ENCODE measurements at regions not wholly inside any gene's neighbourhood (a gene's known extent, or its start where the extent isn't known, plus 50 kb on each side); places are given as distances from the start of the nearest gene placed in this dataset.

DNA sequence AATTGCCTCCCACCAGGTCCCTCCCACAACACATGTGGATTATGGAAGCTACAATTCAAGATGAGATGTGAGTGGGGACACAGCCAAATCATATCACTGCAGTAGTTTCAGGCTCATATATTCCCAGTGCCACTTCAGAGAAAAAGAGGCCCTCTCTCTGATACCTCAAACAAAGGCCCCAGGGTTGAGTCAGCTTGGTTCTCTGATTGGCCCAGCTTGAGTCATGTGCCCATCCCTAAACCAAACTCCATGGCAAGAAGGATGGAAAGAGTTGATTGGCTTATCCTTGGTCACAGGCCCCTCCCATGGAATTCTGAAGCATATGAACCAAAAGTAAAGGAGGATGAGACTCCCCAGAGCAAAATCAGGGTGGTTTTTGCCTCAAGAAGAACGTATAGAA, 75.9 kb upstream of the IRX6 start:
- Histone ChIP-seq H3K9me1 (replicated peaks; ENCODE audit: control insufficient read depth, extremely low read depth, insufficient read depth, low read length) (no peaks in the 10 kb centered on the region), H3K27me3 (ENCODE audit: control insufficient read depth in 2 of 2, insufficient read depth in 2 of 2, low read length in 2 of 2) (no peaks in the 10 kb centered on the region), H2AFZ (ENCODE audit: low read depth, low read length) (no peak overlapping the region), H3K36me3 (ENCODE audit: control insufficient read depth in 2 of 2, extremely low read depth in 1 of 2, insufficient read depth in 2 of 2, low read length in 2 of 2) (no peaks in the 10 kb centered on the region), H3K9me3 (replicated peaks; ENCODE audit: control insufficient read depth, insufficient read depth, low read length) (no peaks in the 10 kb centered on the region), H3K9ac (replicated peaks; ENCODE audit: extremely low read depth, insufficient read depth, low read length) (no peak overlapping the region), H3K27ac (ENCODE audit: insufficient read depth, low read depth, low read length) (no peak overlapping the region), H3K79me2 (ENCODE audit: control insufficient read depth, insufficient read depth, low read length) (no peaks in the 10 kb centered on the region), H4K20me1 (replicated peaks; ENCODE audit: control insufficient read depth, extremely low read depth, insufficient read depth, low read length) (no peaks in the 10 kb centered on the region), H3K4me2 (ENCODE audit: insufficient read depth, low read length) (no peak overlapping the region), H3K4me1 (ENCODE audit: control insufficient read depth, extremely low read depth, insufficient read depth, low read length) (no peaks in the 10 kb centered on the region), H3K4me3 (replicated peaks in 1 of 3; ENCODE audit: insufficient read depth in 1 of 3, low read depth in 1 of 3, low read length in 3 of 3) (no peak overlapping the region)
- ChIA-PET CTCF (no interaction called here), POLR2A (no interaction called here)
- FAIRE-seq (no peak), DNase-seq (ENCODE audit: low read depth, low spot score) (no peak)
- BruUV-seq (replicated peaks), result no TSS peak
- dilution Hi-C loops (cut with MboI; ENCODE audit: extremely low pct_ligation_motif_present, low sequenced_read_pairs), result no loop called here
- intact Hi-C loops (cut with micrococcal nuclease), result no loop called here
- TF ChIP-seq FOS (IDR thresholded peaks at IDR 0.05; ENCODE audit: borderline replicate concordance, insufficient read depth, low read length) (no peak), EZH2 (IDR thresholded peaks at IDR 0.05; ENCODE audit: borderline replicate concordance, low read depth, low read length, severe bottlenecking) (no peak), POLR2A (IDR thresholded peaks at IDR 0.05; ENCODE audit: low read depth, low read length) (no peak), MAX (IDR thresholded peaks at IDR 0.05; ENCODE audit: insufficient read depth, insufficient read length) (no peak), GATA2 (IDR thresholded peaks at IDR 0.05; ENCODE audit: insufficient read depth, insufficient read length, low read depth, low read length) (no peak), MYC (IDR thresholded peaks at IDR 0.05; ENCODE audit: low read depth, low read length) (no peak), JUN (IDR thresholded peaks at IDR 0.05; ENCODE audit: borderline replicate concordance, insufficient read depth, insufficient read length, low read depth) (no peak), POLR2AphosphoS5 (IDR thresholded peaks at IDR 0.05; ENCODE audit: insufficient read depth, low read depth, low read length) (no peak)
- TF ChIP-seq, protein P1, sequence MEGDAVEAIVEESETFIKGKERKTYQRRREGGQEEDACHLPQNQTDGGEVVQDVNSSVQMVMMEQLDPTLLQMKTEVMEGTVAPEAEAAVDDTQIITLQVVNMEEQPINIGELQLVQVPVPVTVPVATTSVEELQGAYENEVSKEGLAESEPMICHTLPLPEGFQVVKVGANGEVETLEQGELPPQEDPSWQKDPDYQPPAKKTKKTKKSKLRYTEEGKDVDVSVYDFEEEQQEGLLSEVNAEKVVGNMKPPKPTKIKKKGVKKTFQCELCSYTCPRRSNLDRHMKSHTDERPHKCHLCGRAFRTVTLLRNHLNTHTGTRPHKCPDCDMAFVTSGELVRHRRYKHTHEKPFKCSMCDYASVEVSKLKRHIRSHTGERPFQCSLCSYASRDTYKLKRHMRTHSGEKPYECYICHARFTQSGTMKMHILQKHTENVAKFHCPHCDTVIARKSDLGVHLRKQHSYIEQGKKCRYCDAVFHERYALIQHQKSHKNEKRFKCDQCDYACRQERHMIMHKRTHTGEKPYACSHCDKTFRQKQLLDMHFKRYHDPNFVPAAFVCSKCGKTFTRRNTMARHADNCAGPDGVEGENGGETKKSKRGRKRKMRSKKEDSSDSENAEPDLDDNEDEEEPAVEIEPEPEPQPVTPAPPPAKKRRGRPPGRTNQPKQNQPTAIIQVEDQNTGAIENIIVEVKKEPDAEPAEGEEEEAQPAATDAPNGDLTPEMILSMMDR (IDR thresholded peaks at IDR 0.05; ENCODE audit: extremely low read depth in 1 of 2, insufficient read depth in 1 of 2, low read depth in 1 of 2, low read length in 2 of 2), result no peak

Measured in endothelial cell of umbilical vein (primary cell).